Heart left ventricle (tissue), 13 donors: ENCODE measurements at regions not wholly inside any gene's neighbourhood (a gene's known extent, or its start where the extent isn't known, plus 50 kb on each side); places are given as distances from the start of the nearest gene placed in this dataset.

ENCODE experiments used
- POLR2A ChIP-seq, 2 donors: fragments of 450-650 bp; IDR thresholded peaks; one replicate each; pipeline ENCODE4 v1.6.1; 2017; ENCODE audit warnings: antibody characterized with exemption in 2 of 2, mild to moderate bottlenecking in 2 of 2, moderate library complexity in 2 of 2
- TF ChIP-seq, protein P1 (sequence below), 12 donors: fragments of 200-600 bp; sonication (generic) in 4 of 12; IDR thresholded peaks; one replicate each; pipeline versions ENCODE4 v1.5.0 to v1.8.0; 2018 to 2022; ENCODE audit warnings: antibody characterized with exemption in 12 of 12, mild to moderate bottlenecking in 5 of 12
- donor health status: ischemic (EF 13 %, LVEDD 7.1; RV severe dilation, severe dysfunction).
- donor health status: DM: no; HTN: yes; CAD: no.
- donor health status: DM: no; HTN: no; CAD: no.
- donor health status: ischemic (EF 25% LVEDD 6.9; RV normal size, moderate dysfunction).
- donor health status: ischemic (EF 25% LVEDD 5.7; RV mildly dilated, moderate dysfunction).
- donor health status: ischemic (EF 35%, LVEDD 5.7; RV mildly dilated, moderate dysfunction).
- donor health status: nonischemic (EF 11% LVEDD 7.7; RV severe dilation, severe dysfunction).
- donor health status: DM: yes; HTN: yes; CAD: no.
- donor health status: PGD.
- donor health status: ischemic (EF 29% LVEDD 5.4; RV normal size, mild dysfunction).
- donor health status: nonischemic (EF 23%, LVEDD 6.1; RV moderate dilation, normal function).

DNA sequence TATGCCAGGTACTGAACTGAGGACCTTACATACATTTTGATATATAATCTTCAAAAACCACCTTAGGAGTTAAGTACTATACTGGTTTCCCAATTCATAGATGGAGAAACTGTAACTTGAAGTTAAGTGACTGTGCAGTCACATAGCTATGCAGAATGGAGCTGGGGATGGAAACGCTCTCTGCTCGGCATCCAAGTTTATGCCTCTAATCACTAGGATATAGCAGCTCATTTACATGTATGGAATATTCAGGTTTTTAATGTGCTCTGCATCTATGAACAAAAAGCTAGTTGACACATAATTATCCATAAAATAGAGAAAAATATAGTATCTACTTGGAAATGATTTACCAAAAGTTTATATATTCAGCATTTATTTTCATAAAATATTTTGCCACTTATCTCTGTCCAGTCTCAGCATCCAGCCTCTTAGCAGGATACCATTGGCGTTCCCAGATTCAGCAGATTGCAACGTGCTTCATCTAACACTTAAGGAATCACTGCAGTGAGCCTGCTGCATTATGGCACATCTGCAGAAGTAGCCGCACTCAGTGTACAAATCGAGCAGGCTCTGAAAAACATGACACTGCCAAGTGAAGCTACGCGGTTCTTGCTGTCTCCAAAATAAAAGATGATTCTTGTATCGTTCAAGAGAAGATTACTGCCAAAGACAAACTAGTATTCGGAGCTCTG, 70.4 kb downstream of the MRPL57 start:
- TF ChIP-seq, protein P1, sequence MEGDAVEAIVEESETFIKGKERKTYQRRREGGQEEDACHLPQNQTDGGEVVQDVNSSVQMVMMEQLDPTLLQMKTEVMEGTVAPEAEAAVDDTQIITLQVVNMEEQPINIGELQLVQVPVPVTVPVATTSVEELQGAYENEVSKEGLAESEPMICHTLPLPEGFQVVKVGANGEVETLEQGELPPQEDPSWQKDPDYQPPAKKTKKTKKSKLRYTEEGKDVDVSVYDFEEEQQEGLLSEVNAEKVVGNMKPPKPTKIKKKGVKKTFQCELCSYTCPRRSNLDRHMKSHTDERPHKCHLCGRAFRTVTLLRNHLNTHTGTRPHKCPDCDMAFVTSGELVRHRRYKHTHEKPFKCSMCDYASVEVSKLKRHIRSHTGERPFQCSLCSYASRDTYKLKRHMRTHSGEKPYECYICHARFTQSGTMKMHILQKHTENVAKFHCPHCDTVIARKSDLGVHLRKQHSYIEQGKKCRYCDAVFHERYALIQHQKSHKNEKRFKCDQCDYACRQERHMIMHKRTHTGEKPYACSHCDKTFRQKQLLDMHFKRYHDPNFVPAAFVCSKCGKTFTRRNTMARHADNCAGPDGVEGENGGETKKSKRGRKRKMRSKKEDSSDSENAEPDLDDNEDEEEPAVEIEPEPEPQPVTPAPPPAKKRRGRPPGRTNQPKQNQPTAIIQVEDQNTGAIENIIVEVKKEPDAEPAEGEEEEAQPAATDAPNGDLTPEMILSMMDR (IDR thresholded peaks at IDR 0.05): no peak
- TF ChIP-seq POLR2A (IDR thresholded peaks at IDR 0.05): no peak
